ENCODE measurements at regions not wholly inside any gene's neighbourhood (a gene's known extent, or its start where the extent isn't known, plus 50 kb on each side); places are given as distances from the start of the nearest gene placed in this dataset.

GRCh38 chr15:94987085-94987484, 755.7 kb downstream of the MCTP2 start:
- ATAC-seq: no peak
- TF ChIP-seq TOX (CRISPR knock-in tag; IDR thresholded peaks at IDR 0.05; ENCODE audit: borderline replicate concordance): no peak
- no peak for TF ChIP-seq ZNF70 (CRISPR knock-in tag; IDR thresholded peaks at IDR 0.05)
- TF ChIP-seq OSR1 (CRISPR knock-in tag; IDR thresholded peaks at IDR 0.05): no peak
- TF ChIP-seq PATZ1 (CRISPR knock-in tag; IDR thresholded peaks at IDR 0.05; ENCODE audit: borderline replicate concordance): no peak
- no peak for TF ChIP-seq CREB5 (CRISPR knock-in tag; IDR thresholded peaks at IDR 0.05; ENCODE audit: low read depth)
- TF ChIP-seq GLIS3 (CRISPR knock-in tag; IDR thresholded peaks at IDR 0.05): no peak
- TF ChIP-seq CSDC2 (CRISPR knock-in tag; IDR thresholded peaks at IDR 0.05): no peak

- no peak for ATAC-seq
Observed at GRCh38 chr15:94991718-94992117, 760.4 kb downstream of the MCTP2 start.

GRCh38 chr15:95009635-95010034, 778.3 kb downstream of the MCTP2 start:
- no peak for TF ChIP-seq PATZ1 (CRISPR knock-in tag; IDR thresholded peaks at IDR 0.05; ENCODE audit: borderline replicate concordance)
- no peak for TF ChIP-seq ZFP30 (CRISPR knock-in tag; IDR thresholded peaks at IDR 0.05)
- TF ChIP-seq CREB5 (CRISPR knock-in tag; IDR thresholded peaks at IDR 0.05; ENCODE audit: low read depth): no peak
- TF ChIP-seq ZNF565 (CRISPR knock-in tag; conservative IDR thresholded peaks at IDR 0.05; ENCODE audit: low read depth): no peak
- no peak for TF ChIP-seq CSRNP3 (CRISPR knock-in tag; IDR thresholded peaks at IDR 0.05)
- no peak for TF ChIP-seq BACH2 (CRISPR knock-in tag; IDR thresholded peaks at IDR 0.05; ENCODE audit: borderline replicate concordance)
- TF ChIP-seq CSDC2 (CRISPR knock-in tag; IDR thresholded peaks at IDR 0.05): no peak
- no peak for TF ChIP-seq ZFP3 (CRISPR knock-in tag; IDR thresholded peaks at IDR 0.05)
- TF ChIP-seq TCF4 (CRISPR knock-in tag; IDR thresholded peaks at IDR 0.05; ENCODE audit: borderline replicate concordance): no peak
- TF ChIP-seq OSR1 (CRISPR knock-in tag; IDR thresholded peaks at IDR 0.05): no peak
- no peak for TF ChIP-seq ZNF70 (CRISPR knock-in tag; IDR thresholded peaks at IDR 0.05)
- no peak for TF ChIP-seq ISL1 (CRISPR knock-in tag; IDR thresholded peaks at IDR 0.05)
- no peak for TF ChIP-seq TOX (CRISPR knock-in tag; IDR thresholded peaks at IDR 0.05; ENCODE audit: borderline replicate concordance)
- TF ChIP-seq GLIS3 (CRISPR knock-in tag; IDR thresholded peaks at IDR 0.05): no peak
- TF ChIP-seq SNAI2 (CRISPR knock-in tag; IDR thresholded peaks at IDR 0.05): no peak
- TF ChIP-seq RARB (CRISPR knock-in tag; IDR thresholded peaks at IDR 0.05): no peak
- TF ChIP-seq PPARA (CRISPR knock-in tag; IDR thresholded peaks at IDR 0.05; ENCODE audit: borderline replicate concordance): no peak
- ATAC-seq: no peak

More at GRCh38 chr15:94991718-94992117, 760.4 kb downstream of the MCTP2 start:
- TF ChIP-seq POU6F1 (CRISPR knock-in tag; IDR thresholded peaks at IDR 0.05; ENCODE audit: borderline replicate concordance, low read depth) (no peak), TSHZ2 (CRISPR knock-in tag; IDR thresholded peaks at IDR 0.05) (no peak), CSDC2 (CRISPR knock-in tag; IDR thresholded peaks at IDR 0.05) (no peak)

Measured in SK-N-SH treated with all-trans-retinoic acid at 6 μM for 48 hours (cell line).